OCI-LY1 (cell line): ENCODE measurements at regions not wholly inside any gene's neighbourhood (a gene's known extent, or its start where the extent isn't known, plus 50 kb on each side); places are given as distances from the start of the nearest gene placed in this dataset.

Experiments
- CTCF ChIP-seq: fragments of 200-600 bp; sonication (generic), shearing (Covaris generic); IDR thresholded peaks from 2 replicates; pipeline ENCODE4 v1.5.1; 2017; ENCODE audit warnings: mild to moderate bottlenecking, antibody characterized with exemption, low read length, moderate library complexity, mixed read lengths
- EZH2 ChIP-seq: fragments of 200-600 bp; sonication (generic), shearing (Covaris generic); IDR thresholded peaks from 2 replicates; pipeline ENCODE4 v1.8.0; 2017; ENCODE audit warnings: borderline replicate concordance, mixed run types, mild to moderate bottlenecking, antibody characterized with exemption, low read length, moderate library complexity, mixed read lengths

GRCh38 chr3:86867982-86868381, 123.0 kb downstream of the VGLL3 start:
- TF ChIP-seq CTCF, result no peak
- TF ChIP-seq EZH2, result no peak
